Medulla oblongata (tissue), 1 donor: ENCODE measurements at regions not wholly inside any gene's neighbourhood (a gene's known extent, or its start where the extent isn't known, plus 50 kb on each side); places are given as distances from the start of the nearest gene placed in this dataset.
A peak's percentile ranks its signal among the peaks of the same experiment; 100 is the strongest.
"Not testable (repeated sequence)": the region's sequence is repeated elsewhere in the genome, so short reads cannot be mapped to it uniquely, and the experiment has no call there.

ENCODE experiments used
- DNase-seq: peaks from one replicate; pipeline ENCODE4 v3.0.0-alpha.2; 2015; ENCODE audit errors: extremely low spot score

DNA sequence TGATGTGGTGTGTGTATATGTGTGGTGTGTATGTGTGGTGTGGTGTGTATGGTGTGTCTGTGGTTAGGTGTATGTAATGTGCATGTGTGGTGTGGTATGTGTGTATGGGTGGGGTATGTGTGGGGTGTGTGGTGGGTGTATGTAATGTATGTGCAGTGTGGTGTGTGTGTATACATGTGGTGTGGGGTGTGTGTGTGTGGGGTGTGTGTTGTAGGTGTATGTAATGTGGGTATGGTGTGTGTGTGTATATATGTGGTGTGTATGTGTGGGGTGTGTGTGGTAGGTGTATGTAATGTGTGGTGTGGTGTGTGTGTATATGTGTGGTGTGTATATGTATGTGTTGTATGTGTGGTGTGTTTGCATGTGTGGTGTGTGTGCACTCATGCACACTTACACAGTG lies 84.8 kb upstream of the ID2 start:
- DNase-seq: no peak

DNA sequence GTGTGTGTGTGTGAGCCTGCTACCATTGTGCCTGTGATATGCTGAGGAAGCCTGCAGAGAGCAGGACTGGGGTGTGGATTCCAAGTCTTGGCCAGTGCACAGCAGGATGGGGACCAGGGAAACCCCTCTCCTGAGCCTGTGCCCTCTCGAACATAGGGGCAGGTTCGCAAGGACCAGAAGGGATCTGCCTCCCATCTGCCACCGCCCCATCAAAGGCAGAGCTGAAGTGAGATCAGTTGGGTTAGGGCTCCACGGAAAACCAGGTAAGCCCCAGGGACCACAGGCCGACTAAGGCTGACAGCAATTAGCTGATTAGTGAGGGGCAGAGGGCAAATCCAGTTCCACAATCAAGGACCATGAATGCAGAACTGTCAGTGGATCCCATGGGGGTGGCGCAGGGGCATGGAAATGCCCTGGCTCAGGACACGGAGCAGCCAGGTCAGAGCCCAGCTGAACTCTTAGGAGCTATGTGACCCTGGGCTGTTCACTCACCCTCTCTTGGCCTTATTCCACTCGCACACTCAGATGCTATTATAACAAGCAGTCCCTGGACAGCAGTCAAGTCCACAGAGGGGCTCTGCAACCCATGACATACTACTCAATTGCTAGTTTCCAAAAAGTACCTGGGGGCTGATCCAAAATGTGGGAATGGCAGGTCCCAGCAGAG lies 84.2 kb upstream of the ID2 start:
- no peak for DNase-seq

DNA sequence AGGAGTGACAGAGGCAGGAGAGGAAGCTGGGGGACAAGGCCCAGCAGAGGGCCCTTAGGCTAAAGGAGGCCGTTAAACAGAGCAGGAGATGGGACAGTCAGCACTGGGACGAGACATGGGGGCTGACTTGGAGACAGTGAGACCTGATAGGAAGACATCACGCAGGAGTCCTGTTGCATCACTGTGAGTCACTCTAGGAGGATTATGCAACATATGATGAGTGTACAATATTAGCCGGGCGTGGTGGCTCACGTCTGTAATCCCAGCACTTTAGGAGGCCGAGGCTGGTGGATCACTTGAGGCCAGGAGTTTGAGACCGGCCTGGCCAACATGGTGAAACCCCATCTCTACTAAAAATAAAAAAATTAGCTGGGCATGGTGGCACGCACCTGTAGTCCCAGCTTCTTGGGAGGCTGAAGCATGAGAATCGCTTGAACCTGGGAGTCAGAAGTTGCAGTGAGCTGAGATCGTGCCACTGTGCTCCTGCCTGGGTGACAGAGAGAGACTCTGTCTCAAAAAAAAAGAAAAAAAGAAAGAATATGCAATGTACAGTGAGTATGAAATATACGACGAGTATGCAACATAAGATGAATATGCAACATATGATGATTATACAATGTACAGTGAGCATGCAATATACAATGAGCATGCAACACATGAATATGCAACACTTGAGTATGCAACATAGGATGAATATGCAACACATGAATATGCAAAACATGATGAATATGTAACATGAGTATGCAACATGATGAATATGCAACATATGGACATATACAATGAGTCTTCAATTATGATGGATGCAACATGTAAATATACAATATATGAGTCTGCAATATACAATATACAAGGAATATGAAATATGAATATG lies 83.3 kb upstream of the ID2 start:
- no peak for DNase-seq

DNA sequence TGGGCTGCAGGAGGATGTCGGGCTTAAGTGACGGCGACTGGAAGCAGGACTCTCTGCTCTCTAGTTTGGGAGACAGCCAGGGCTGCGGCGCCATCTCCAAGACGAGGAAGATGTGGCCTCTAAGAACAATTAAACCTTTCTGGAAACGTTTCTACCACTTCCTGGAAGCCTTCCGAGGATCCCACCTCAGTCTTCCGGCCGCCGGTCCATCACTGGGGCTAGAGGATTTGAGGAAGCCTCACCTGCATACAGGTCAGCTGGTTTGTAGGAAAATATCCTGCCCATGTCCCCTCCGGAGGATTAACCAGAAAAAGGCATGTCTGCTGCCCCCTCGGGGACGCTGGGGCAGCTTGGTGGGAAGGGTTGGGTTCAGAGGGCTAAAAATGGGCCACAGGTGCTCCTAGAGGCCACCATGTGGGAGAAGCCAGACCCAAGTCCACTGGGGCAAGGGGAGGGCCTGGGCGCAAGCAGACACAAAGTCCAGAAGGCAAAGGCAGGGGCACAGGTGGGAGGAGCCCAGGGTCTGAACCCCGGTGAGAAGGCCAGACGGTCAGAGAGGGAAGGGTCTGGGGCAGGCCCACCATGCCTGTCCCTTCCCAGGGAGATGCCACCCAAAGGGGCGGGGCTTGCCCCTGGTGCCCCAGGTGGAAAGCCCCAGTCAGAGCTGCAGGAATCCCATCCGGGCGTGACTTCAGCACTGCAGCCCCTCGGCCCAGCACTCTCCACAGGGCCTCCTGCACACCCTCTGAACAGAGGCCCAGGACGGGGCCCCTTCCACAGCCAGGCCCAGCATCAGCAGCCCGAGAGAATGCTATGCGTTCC lies 82.2 kb upstream of the ID2 start:
- DNase-seq: no peak

- no peak for DNase-seq
Observed at GRCh38 chr2:8600456-8600855, 81.4 kb upstream of the ID2 start.

GRCh38 chr2:8602809-8603208 lies 79.0 kb upstream of the ID2 start:
- DNase-seq: peak; percentile 60

DNA sequence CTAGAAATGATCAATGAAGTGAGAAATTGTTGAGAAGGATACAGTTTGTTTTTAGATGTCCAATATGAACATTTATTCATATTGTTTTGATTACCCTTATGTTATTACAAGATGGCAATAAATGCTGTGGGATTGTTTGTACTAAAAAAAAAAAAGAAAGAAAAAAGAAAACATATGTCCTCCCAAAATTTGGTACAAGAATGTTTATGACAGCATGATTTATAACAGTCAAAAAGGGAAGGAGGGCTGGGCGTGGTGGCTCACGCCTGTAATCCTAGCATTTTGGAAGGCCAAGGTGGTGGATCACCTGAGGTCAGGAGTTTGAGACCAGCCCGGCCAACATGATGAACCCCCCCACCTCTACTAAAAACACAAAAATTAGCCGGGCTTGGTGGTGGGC lies 78.5 kb upstream of the ID2 start:
- DNase-seq: not testable (repeated sequence)

- no peak for DNase-seq
Observed at GRCh38 chr2:8604262-8604661, 77.6 kb upstream of the ID2 start.

GRCh38 chr2:8605351-8606065 lies 76.3 kb upstream of the ID2 start:
- DNase-seq: no peak

GRCh38 chr2:8606226-8606625 lies 75.6 kb upstream of the ID2 start:
- DNase-seq: no peak

GRCh38 chr2:8606649-8607550 lies 75.0 kb upstream of the ID2 start:
- DNase-seq: no peak

GRCh38 chr2:8607606-8608005 lies 74.2 kb upstream of the ID2 start:
- no peak for DNase-seq

DNA sequence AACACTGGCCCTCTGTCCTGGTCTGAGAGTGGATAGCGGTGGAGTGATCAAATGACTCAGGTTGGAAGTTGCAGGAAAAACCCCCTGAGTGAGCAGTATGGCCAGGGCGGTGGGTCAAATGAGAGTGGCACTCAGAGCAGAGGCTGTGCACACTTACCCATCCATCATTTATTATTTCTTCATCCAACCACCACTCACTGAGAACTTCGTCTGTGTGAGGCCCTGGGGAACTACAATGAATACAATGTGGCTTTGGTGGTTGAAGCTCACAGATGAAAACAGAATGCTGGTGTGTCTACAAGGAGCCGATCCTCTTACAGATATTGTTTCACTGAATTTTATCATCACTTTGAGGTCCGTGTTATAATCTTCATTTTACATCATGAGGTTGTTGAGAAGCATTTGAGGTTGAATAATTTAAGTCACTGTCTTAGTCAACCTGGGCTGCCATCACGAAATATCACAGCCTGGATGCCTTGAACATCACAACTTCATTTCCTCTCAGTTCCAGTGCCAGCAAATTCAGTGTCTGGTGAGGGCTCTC lies 73.4 kb upstream of the ID2 start:
- DNase-seq: no peak

- no peak for DNase-seq
Observed at GRCh38 chr2:8609357-8609811, 72.5 kb upstream of the ID2 start.

- not testable (repeated sequence) for DNase-seq
Observed at GRCh38 chr2:8610775-8611174, 71.1 kb upstream of the ID2 start.

GRCh38 chr2:8611246-8611645 lies 70.6 kb upstream of the ID2 start:
- no peak for DNase-seq

GRCh38 chr2:8611700-8612099 lies 70.2 kb upstream of the ID2 start:
- DNase-seq: no peak

DNA sequence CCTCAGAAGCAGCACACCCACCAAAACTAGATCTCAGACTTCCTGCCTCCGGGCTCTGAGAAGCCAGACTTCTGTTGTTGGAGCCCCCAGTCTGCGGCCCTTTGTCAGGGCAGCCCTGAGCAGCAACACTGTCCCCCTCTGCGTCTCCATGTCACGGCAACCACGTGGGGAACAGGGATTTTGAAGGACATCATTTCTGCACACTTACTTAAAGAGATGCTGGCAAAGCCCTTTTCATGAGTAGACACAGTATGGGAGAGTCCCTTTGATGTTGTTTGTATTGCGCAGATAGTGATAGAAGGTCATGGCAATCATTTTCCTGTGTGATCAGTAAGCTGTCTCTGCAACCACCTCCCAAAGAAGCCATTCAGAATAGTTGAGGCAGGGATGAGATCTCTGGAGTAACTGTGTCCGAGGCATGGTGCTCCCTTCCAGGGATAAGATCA lies 69.1 kb upstream of the ID2 start:
- no peak for DNase-seq

GRCh38 chr2:8613207-8613999 lies 68.5 kb upstream of the ID2 start:
- not testable (repeated sequence) for DNase-seq
